PC-3 (cell line): ENCODE measurements at regions not wholly inside any gene's neighbourhood (a gene's known extent, or its start where the extent isn't known, plus 50 kb on each side); places are given as distances from the start of the nearest gene placed in this dataset.

Source experiments
- ATAC-seq: fragments of 200-7000 bp; cut with Tn5 transposase; 2 replicates; pipeline ENCODE4 v1.9.1; 2020; ENCODE audit warnings: mild to moderate bottlenecking, moderate library complexity
- BruUV-seq: library from RNA; stranded (reverse); fragments of 400-500 nt; replicated peaks from 2 replicates; lab custom pipeline; 2021; lab: Mats Ljungman, UMichigan
- CTCF ChIA-PET: fragments of 300-600 bp; sonication (Branson Sonifier 250); formaldehyde crosslinking; loops from one replicate; lab custom pipeline; 2022; ENCODE audit warnings: antibody characterized with exemption; lab: Charles Lee
- POLR2A ChIA-PET: fragments of 300-600 bp; sonication (Branson Sonifier 250); formaldehyde crosslinking; loops from one replicate; lab custom pipeline; 2022; ENCODE audit warnings: antibody characterized with exemption; ENCODE audit not compliant: unreplicated experiment; lab: Charles Lee
- DNase-seq: peaks from one replicate; pipeline ENCODE4 v3.0.0-alpha.2; 2015
- H2AFZ ChIP-seq: fragments of 300-600 bp; sonication (generic); 2 replicates; pipeline ENCODE4 v1.6.0; 2016; ENCODE audit warnings: antibody characterized with exemption, low read length
- H3F3A ChIP-seq: fragments of 300-600 bp; sonication (generic); one replicate; pipeline ENCODE4 v1.6.0; 2017; ENCODE audit warnings: antibody characterized with exemption, low read length, control low read depth, mild to moderate bottlenecking; ENCODE audit not compliant: unreplicated experiment
- H3K27ac ChIP-seq: fragments of 300-600 bp; sonication (generic); 2 replicates; pipeline ENCODE4 v1.5.1; 2016; ENCODE audit warnings: mild to moderate bottlenecking, low read length
- H3K27me3 ChIP-seq: fragments of 300-600 bp; sonication (generic); 2 replicates; pipeline ENCODE4 v1.6.1; 2016; ENCODE audit warnings: low read length, mixed read lengths
- H3K36me3 ChIP-seq: fragments of 300-600 bp; sonication (generic); 2 replicates; pipeline ENCODE4 v1.6.1; 2016; ENCODE audit warnings: low read depth, mixed run types, low read length, mixed read lengths
- H3K4me1 ChIP-seq: fragments of 300-600 bp; sonication (generic); 2 replicates; pipeline ENCODE4 v1.5.1; 2016; ENCODE audit warnings: low read length; ENCODE audit not compliant: insufficient read depth
- H3K4me2 ChIP-seq: fragments of 300-600 bp; sonication (generic); 2 replicates; pipeline ENCODE4 v1.6.0; 2016; ENCODE audit warnings: low read length
- H3K4me3 ChIP-seq: fragments of 300-600 bp; sonication (generic); 2 replicates; pipeline ENCODE4 v1.5.1; 2016; ENCODE audit warnings: mild to moderate bottlenecking, low read length, mixed read lengths
- H3K79me2 ChIP-seq: fragments of 300-600 bp; sonication (generic); 2 replicates; pipeline ENCODE4 v1.6.1; 2017; ENCODE audit warnings: low read length, mixed read lengths
- H3K9ac ChIP-seq: fragments of 300-600 bp; sonication (generic); 2 replicates; pipeline ENCODE4 v1.6.0; 2016; ENCODE audit warnings: mild to moderate bottlenecking, low read length
- H3K9me2 ChIP-seq: fragments of 300-600 bp; sonication (generic); replicated peaks from 2 replicates; pipeline ENCODE4 v1.6.1; 2016; ENCODE audit warnings: mixed run types, low read length, mixed read lengths
- H3K9me3 ChIP-seq: fragments of 300-600 bp; sonication (generic); 2 replicates; pipeline ENCODE4 v1.6.1; 2016; ENCODE audit warnings: low read length, mixed read lengths
- H4K20me1 ChIP-seq: fragments of 300-600 bp; sonication (generic); 2 replicates; pipeline ENCODE4 v1.6.1; 2016; ENCODE audit warnings: low read length, mixed read lengths
- EZH2 ChIP-seq: fragments of 300-600 bp; sonication (generic); IDR thresholded peaks from one replicate; pipeline ENCODE4 v1.6.1; 2017; ENCODE audit warnings: antibody characterized with exemption, mild to moderate bottlenecking, low read length; ENCODE audit not compliant: unreplicated experiment
- EZH2phosphoT487 ChIP-seq: fragments of 300-600 bp; sonication (generic); IDR thresholded peaks from 2 replicates; pipeline ENCODE4 v1.6.1; 2018; ENCODE audit warnings: mild to moderate bottlenecking, antibody characterized with exemption, low read length, borderline replicate concordance
- intact Hi-C: fragments of 100-400 bp; cut with micrococcal nuclease; formaldehyde crosslinking; loops from 2 replicates; pipeline ENCODE4 v1.9.0; 2023
- TF ChIP-seq, protein P1 (sequence below): fragments of 300-600 bp; sonication (generic); conservative IDR thresholded peaks from 2 replicates; pipeline ENCODE4 v1.5.1; 2017; ENCODE audit warnings: antibody characterized with exemption, low read depth, mild to moderate bottlenecking, low read length

GRCh38 chr10:30190577-30191552 lies 131.5 kb upstream of the JCAD start:
- no peaks in the 10 kb centered on the region for H3K36me3 ChIP-seq
- intact Hi-C loops = no loop called here
- no peak for DNase-seq
- H3K27me3 ChIP-seq = no peaks in the 10 kb centered on the region
- H3K9me3 ChIP-seq = no peaks in the 10 kb centered on the region
- H2AFZ ChIP-seq = no peak overlapping the region
- ChIA-PET CTCF (interaction anchor here (0.6 kb wide), 1 partner anchor 26 kb away, joined by 6 read pairs; no protein-coding TSS in a partner anchor), POLR2A (no interaction called here)
- H3F3A ChIP-seq = no peaks in the 10 kb centered on the region
- H3K27ac ChIP-seq = no peak overlapping the region
- no peaks in the 10 kb centered on the region for H3K9me2 ChIP-seq
- H4K20me1 ChIP-seq = no peaks in the 10 kb centered on the region
- H3K4me1 ChIP-seq = peaks cover 9% of the 10 kb centered on the region
- no peak overlapping the region for H3K4me2 ChIP-seq
- no peak overlapping the region for H3K4me3 ChIP-seq
- ATAC-seq = no peak
- BruUV-seq = no TSS peak
- TF ChIP-seq, protein P1, sequence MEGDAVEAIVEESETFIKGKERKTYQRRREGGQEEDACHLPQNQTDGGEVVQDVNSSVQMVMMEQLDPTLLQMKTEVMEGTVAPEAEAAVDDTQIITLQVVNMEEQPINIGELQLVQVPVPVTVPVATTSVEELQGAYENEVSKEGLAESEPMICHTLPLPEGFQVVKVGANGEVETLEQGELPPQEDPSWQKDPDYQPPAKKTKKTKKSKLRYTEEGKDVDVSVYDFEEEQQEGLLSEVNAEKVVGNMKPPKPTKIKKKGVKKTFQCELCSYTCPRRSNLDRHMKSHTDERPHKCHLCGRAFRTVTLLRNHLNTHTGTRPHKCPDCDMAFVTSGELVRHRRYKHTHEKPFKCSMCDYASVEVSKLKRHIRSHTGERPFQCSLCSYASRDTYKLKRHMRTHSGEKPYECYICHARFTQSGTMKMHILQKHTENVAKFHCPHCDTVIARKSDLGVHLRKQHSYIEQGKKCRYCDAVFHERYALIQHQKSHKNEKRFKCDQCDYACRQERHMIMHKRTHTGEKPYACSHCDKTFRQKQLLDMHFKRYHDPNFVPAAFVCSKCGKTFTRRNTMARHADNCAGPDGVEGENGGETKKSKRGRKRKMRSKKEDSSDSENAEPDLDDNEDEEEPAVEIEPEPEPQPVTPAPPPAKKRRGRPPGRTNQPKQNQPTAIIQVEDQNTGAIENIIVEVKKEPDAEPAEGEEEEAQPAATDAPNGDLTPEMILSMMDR = no peak
- TF ChIP-seq EZH2 (no peak), EZH2phosphoT487 (no peak)
- H3K9ac ChIP-seq = no peak overlapping the region
- no peaks in the 10 kb centered on the region for H3K79me2 ChIP-seq

GRCh38 chr10:30189238-30189580 lies 129.8 kb upstream of the JCAD start:
- intact Hi-C loops = no loop called here
- Histone ChIP-seq H3K4me1 (peaks cover 20% of the 10 kb centered on the region), H3K79me2 (no peaks in the 10 kb centered on the region), H3K9me2 (no peaks in the 10 kb centered on the region), H4K20me1 (no peaks in the 10 kb centered on the region), H3K27ac (no peak overlapping the region), H3K9me3 (no peaks in the 10 kb centered on the region), H3K9ac (no peak overlapping the region), H3K4me2 (no peak overlapping the region), H3F3A (no peaks in the 10 kb centered on the region), H3K27me3 (no peaks in the 10 kb centered on the region), H3K4me3 (no peak overlapping the region), H3K36me3 (no peaks in the 10 kb centered on the region), H2AFZ (no peak overlapping the region)
- no TSS peak for BruUV-seq
- CTCF ChIA-PET = no interaction called here
- ATAC-seq (no peak), DNase-seq (no peak)
- POLR2A ChIA-PET = no interaction called here
- TF ChIP-seq, protein P1 = no peak
- no peak for TF ChIP-seq EZH2phosphoT487
- no peak for TF ChIP-seq EZH2
